Left lung (tissue), 4 donors: ENCODE measurements at regions not wholly inside any gene's neighbourhood (a gene's known extent, or its start where the extent isn't known, plus 50 kb on each side); places are given as distances from the start of the nearest gene placed in this dataset.

Experiments used
- ATAC-seq: fragments of 200-7000 bp; cut with Tn5 transposase; one replicate; pipeline ENCODE4 v1.9.1; 2020; ENCODE audit warnings: moderate library complexity
- DNase-seq, 4 donors: peaks; one replicate each; pipeline ENCODE4 v3.0.0-alpha.2; 2013 to 2020
- H3K27ac ChIP-seq, 2 donors: fragments of 200-600 bp; sonication (generic) in 1 of 2; one replicate each; pipeline versions ENCODE4 v1.5.0 to v1.8.0; 2020 to 2021
- H3K27me3 ChIP-seq, 2 donors: fragments of 200-600 bp; sonication (generic) in 1 of 2; one replicate each; pipeline versions ENCODE4 v1.5.0 to v1.8.0; 2020 to 2021
- H3K36me3 ChIP-seq, 2 donors: fragments of 200-600 bp; sonication (generic) in 1 of 2; one replicate each; pipeline versions ENCODE4 v1.5.0 to v1.8.0; 2020 to 2021
- H3K4me1 ChIP-seq, 2 donors: fragments of 200-600 bp; one replicate each; pipeline ENCODE4 v1.8.0; 2021
- H3K4me3 ChIP-seq, 2 donors: fragments of 200-600 bp; sonication (generic) in 1 of 2; one replicate each; pipeline versions ENCODE4 v1.5.0 to v1.8.0; 2020 to 2021; ENCODE audit warnings: mild to moderate bottlenecking in 1 of 2
- H3K9me3 ChIP-seq, 2 donors: fragments of 200-600 bp; sonication (generic) in 1 of 2; one replicate each; pipeline versions ENCODE4 v1.5.0 to v1.8.0; 2020 to 2021
- intact Hi-C, 2 donors: fragments of 100-400 bp; cut with DNase I; formaldehyde crosslinking; loops; one replicate each; pipeline versions ENCODE4 v1.11.2 to v1.14.2; 2022
- TF ChIP-seq, protein P1 (sequence below), 2 donors: fragments of 200-600 bp; sonication (generic) in 1 of 2; IDR thresholded peaks; one replicate each; pipeline versions ENCODE4 v1.5.0 to v1.8.0; 2021; ENCODE audit warnings: antibody characterized with exemption in 2 of 2
- donor health status: DM: no; HTN: yes; CAD: no.
- donor health status: DM: no; HTN: no; CAD: no.

DNA sequence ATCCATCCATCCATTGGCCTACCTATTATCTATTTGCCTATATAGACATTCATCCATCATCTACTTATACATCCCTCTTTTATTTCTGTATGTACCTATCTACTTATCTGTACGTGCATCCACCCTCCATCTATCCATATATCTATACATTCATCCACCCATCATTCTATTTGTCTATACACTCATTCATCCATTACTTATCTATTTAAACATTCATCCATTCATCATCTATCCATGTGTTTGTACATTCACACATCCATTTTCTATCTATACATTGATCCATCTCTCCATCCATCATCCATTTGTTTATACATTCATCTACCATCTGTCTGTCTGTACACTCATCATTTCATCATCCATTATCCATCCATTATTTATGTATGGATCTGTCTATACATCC lies 365.7 kb upstream of the RBFOX1 start:
- TF ChIP-seq, protein P1, sequence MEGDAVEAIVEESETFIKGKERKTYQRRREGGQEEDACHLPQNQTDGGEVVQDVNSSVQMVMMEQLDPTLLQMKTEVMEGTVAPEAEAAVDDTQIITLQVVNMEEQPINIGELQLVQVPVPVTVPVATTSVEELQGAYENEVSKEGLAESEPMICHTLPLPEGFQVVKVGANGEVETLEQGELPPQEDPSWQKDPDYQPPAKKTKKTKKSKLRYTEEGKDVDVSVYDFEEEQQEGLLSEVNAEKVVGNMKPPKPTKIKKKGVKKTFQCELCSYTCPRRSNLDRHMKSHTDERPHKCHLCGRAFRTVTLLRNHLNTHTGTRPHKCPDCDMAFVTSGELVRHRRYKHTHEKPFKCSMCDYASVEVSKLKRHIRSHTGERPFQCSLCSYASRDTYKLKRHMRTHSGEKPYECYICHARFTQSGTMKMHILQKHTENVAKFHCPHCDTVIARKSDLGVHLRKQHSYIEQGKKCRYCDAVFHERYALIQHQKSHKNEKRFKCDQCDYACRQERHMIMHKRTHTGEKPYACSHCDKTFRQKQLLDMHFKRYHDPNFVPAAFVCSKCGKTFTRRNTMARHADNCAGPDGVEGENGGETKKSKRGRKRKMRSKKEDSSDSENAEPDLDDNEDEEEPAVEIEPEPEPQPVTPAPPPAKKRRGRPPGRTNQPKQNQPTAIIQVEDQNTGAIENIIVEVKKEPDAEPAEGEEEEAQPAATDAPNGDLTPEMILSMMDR (IDR thresholded peaks at IDR 0.05): no peak
- H3K27me3 ChIP-seq: no peaks in the 10 kb centered on the region
- no peaks in the 10 kb centered on the region for H3K9me3 ChIP-seq
- no peaks in the 10 kb centered on the region for H3K36me3 ChIP-seq
- no peak for ATAC-seq
- no peak overlapping the region for H3K4me3 ChIP-seq
- DNase-seq: no peak
- intact Hi-C loops: no loop called here
- H3K4me1 ChIP-seq: no peaks in the 10 kb centered on the region
- H3K27ac ChIP-seq: no peak overlapping the region

DNA sequence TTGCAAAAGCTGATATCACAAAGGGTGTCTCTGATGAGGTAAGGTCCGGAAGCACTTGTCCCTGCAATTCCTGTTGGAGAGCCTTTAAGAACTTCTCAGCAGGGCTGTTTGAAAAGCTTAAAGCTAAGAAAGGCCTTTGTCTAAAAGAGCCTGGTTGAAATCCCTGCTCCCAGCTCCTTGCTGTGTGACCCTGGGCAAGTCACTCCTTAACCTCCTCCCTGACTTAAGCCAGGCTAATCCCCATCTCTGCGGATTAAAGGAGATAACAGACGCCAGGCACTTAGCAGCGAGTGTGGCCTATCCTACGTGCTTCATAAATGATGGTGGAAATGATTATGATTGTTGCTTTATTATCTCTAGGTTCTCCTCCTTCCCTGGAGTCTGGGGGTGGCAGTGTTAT lies 368.0 kb upstream of the RBFOX1 start:
- ATAC-seq: no peak
- H3K27ac ChIP-seq: no peak overlapping the region
- no peaks in the 10 kb centered on the region for H3K9me3 ChIP-seq
- H3K4me1 ChIP-seq: no peaks in the 10 kb centered on the region
- DNase-seq: no peak
- no peaks in the 10 kb centered on the region for H3K36me3 ChIP-seq
- TF ChIP-seq, protein P1 (IDR thresholded peaks at IDR 0.05): no peak
- intact Hi-C loops: no loop called here
- H3K27me3 ChIP-seq: no peaks in the 10 kb centered on the region
- H3K4me3 ChIP-seq: no peak overlapping the region

DNA sequence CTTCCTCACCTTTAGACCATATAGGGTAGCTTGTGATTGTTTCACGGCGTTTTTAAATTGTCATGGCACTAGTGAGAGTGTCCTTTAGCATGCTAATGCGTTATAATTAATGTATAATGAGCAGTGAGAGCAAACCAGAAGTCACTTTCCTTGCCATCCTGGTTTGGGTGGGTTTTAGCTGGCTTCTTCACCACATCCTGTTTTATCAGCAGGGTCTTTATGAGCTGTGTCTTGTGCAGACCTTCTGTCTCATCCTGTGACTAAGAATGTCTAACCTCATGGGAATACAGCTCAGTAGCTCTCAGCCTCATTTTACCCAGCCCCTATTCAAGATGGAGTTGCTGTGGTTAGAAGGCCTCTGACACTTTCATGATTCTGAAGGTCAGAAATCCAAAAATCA lies 370.9 kb upstream of the RBFOX1 start:
- ATAC-seq: no peak
- H3K4me1 ChIP-seq: no peaks in the 10 kb centered on the region
- no peaks in the 10 kb centered on the region for H3K27me3 ChIP-seq
- H3K4me3 ChIP-seq: no peak overlapping the region
- H3K36me3 ChIP-seq: no peaks in the 10 kb centered on the region
- TF ChIP-seq, protein P1 (IDR thresholded peaks at IDR 0.05): no peak
- no peak overlapping the region for H3K27ac ChIP-seq
- intact Hi-C loops: no loop called here
- no peak for DNase-seq
- no peaks in the 10 kb centered on the region for H3K9me3 ChIP-seq

DNA sequence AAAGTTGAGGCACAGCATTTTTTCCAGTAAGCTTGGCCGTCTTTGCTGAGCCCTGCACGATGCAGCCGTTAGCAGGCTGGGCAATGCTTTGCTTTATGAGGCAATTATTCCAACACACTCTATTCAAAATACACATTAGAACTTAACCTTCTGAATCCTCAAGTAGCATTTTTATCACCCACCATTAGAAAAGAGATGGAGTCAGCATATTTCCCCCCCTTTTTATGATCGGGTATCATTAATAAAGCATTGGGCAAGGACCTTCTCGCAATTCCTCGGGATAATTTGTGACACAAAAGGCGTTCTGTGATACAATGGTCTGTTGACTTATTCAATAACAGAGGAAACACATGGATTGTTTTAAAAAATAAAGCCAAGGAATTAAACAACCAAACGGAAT lies 374.5 kb upstream of the RBFOX1 start:
- intact Hi-C loops: no loop called here
- no peaks in the 10 kb centered on the region for H3K27me3 ChIP-seq
- H3K27ac ChIP-seq: no peak overlapping the region
- ATAC-seq: no peak
- H3K9me3 ChIP-seq: no peaks in the 10 kb centered on the region
- DNase-seq: no peak
- no peak overlapping the region for H3K4me3 ChIP-seq
- no peaks in the 10 kb centered on the region for H3K36me3 ChIP-seq
- TF ChIP-seq, protein P1 (IDR thresholded peaks at IDR 0.05): no peak
- no peaks in the 10 kb centered on the region for H3K4me1 ChIP-seq

GRCh38 chr16:6957681-6958080 lies 375.0 kb upstream of the RBFOX1 start:
- TF ChIP-seq, protein P1 (IDR thresholded peaks at IDR 0.05): no peak
- H3K27ac ChIP-seq: no peak overlapping the region
- no peak for DNase-seq

More at GRCh38 chr16:6957681-6958080, 375.0 kb upstream of the RBFOX1 start:
- intact Hi-C loops: no loop called here
- no peaks in the 10 kb centered on the region for H3K36me3 ChIP-seq
- ATAC-seq: no peak
- no peaks in the 10 kb centered on the region for H3K4me1 ChIP-seq
- no peak overlapping the region for H3K4me3 ChIP-seq
- H3K27me3 ChIP-seq: no peaks in the 10 kb centered on the region
- no peaks in the 10 kb centered on the region for H3K9me3 ChIP-seq
